Nephron (organoid): ENCODE measurements at regions not wholly inside any gene's neighbourhood (a gene's known extent, or its start where the extent isn't known, plus 50 kb on each side); places are given as distances from the start of the nearest gene placed in this dataset.

Experiments used
- H3K27ac Mint-ChIP-seq, 3 experiments: 2 replicates each; pipeline ENCODE4 v1.8.0; 2020; ENCODE audit warnings: mixed read lengths in 3 of 3, mild to moderate bottlenecking in 2 of 3, moderate library complexity in 1 of 3
- H3K27me3 Mint-ChIP-seq: 2 replicates; pipeline ENCODE4 v1.8.0; 2021; ENCODE audit warnings: low read depth, mild to moderate bottlenecking, moderate library complexity, mixed read lengths
- H3K36me3 Mint-ChIP-seq: 2 replicates; pipeline ENCODE4 v1.8.0; 2020; ENCODE audit warnings: low read depth, mixed read lengths
- H3K4me1 Mint-ChIP-seq: 2 replicates; pipeline ENCODE4 v1.8.0; 2020; ENCODE audit warnings: mixed read lengths
- H3K4me3 Mint-ChIP-seq, 3 experiments: 2 replicates each; pipeline ENCODE4 v1.8.0; 2020; ENCODE audit warnings: mild to moderate bottlenecking in 3 of 3, mixed read lengths in 3 of 3, moderate library complexity in 2 of 3
- H3K9me3 Mint-ChIP-seq: 2 replicates; pipeline ENCODE4 v1.8.0; 2020; ENCODE audit warnings: mixed read lengths
- TF ChIP-seq, protein P1 (sequence below), 3 experiments: fragments of 200-600 bp; sonication (generic); IDR thresholded peaks; one replicate each; pipeline ENCODE4 v1.5.0; 2021; ENCODE audit warnings: antibody characterized with exemption in 3 of 3; ENCODE audit not compliant: unreplicated experiment in 3 of 3

DNA sequence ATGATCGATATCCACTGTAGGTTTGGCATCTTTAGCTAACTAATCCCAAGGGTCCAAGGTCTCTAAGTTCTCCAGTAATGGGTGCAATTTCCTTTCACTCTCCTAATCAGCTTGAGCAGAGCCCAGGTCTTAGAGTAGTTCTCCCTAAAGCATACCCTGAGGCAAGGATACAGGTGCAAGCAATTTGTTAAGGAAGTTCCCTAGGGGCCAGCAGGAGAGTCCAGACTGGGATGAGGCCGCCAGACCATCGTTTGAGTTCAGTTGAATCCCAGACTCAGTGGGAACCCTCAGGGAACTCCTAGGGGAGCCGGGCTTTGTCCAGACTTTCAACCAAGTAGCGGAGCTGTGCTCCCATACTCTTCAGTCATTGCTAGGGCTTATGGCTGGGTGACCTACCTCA lies 835.4 kb upstream of the CDH2 start:
- no peaks in the 10 kb centered on the region for H3K4me1 Mint-ChIP-seq
- no peaks in the 10 kb centered on the region for H3K27me3 Mint-ChIP-seq
- H3K27ac Mint-ChIP-seq: no peak overlapping the region
- H3K4me3 Mint-ChIP-seq: no peak overlapping the region
- TF ChIP-seq, protein P1, sequence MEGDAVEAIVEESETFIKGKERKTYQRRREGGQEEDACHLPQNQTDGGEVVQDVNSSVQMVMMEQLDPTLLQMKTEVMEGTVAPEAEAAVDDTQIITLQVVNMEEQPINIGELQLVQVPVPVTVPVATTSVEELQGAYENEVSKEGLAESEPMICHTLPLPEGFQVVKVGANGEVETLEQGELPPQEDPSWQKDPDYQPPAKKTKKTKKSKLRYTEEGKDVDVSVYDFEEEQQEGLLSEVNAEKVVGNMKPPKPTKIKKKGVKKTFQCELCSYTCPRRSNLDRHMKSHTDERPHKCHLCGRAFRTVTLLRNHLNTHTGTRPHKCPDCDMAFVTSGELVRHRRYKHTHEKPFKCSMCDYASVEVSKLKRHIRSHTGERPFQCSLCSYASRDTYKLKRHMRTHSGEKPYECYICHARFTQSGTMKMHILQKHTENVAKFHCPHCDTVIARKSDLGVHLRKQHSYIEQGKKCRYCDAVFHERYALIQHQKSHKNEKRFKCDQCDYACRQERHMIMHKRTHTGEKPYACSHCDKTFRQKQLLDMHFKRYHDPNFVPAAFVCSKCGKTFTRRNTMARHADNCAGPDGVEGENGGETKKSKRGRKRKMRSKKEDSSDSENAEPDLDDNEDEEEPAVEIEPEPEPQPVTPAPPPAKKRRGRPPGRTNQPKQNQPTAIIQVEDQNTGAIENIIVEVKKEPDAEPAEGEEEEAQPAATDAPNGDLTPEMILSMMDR (IDR thresholded peaks at IDR 0.05; ENCODE audit: unreplicated experiment in 3 of 3): no peak
- no peaks in the 10 kb centered on the region for H3K36me3 Mint-ChIP-seq
- H3K9me3 Mint-ChIP-seq: no peaks in the 10 kb centered on the region

DNA sequence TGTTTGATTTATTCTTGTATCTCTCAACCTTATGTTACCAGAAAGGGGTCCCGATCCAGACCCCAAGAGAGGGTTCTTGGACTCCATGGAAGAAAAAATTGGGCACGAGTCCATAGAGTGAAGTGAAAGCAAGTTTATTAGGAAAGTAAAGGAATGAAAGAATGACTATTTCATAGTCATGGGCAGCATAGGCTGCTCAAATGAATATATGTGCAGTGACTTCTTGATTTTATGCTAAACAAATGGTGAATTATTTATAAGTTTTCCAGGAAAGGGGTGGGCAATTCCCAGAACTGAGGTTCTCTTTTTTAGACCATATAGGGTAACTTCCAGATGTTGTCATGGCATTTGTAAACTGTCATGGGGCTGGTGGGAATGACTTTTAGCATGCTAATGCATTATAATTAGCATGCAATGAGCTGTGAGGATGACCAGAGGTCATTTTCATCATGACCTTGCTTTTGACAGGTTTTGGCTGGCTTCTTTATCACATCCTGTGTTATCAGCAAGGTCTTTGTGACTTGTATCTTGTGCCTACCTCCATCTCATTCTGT lies 832.4 kb upstream of the CDH2 start:
- no peaks in the 10 kb centered on the region for H3K9me3 Mint-ChIP-seq
- H3K27me3 Mint-ChIP-seq: no peaks in the 10 kb centered on the region
- TF ChIP-seq, protein P1 (IDR thresholded peaks at IDR 0.05; ENCODE audit: unreplicated experiment in 3 of 3): no peak
- H3K27ac Mint-ChIP-seq: no peak overlapping the region
- no peaks in the 10 kb centered on the region for H3K4me1 Mint-ChIP-seq
- no peak overlapping the region for H3K4me3 Mint-ChIP-seq
- no peaks in the 10 kb centered on the region for H3K36me3 Mint-ChIP-seq

DNA sequence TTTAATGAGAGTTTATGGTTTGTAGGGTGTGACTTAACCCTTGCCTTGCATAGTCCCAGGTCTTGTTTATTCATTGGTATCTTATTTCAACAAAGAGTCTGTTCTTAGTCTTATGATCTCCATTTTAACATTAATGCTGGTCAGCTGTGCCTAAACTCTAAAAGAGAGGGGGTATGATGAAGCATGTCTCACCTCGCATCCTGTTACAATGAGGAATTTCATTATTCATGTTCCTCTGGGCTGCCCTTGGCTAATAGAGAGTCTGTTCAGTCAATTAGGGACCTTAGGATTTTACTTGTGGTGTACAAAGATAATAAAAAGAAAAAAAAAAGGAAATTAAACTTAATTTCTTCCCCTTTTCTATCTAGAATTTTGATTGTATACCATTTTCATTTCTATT lies 831.9 kb upstream of the CDH2 start:
- Mint-ChIP-seq H3K9me3 (no peaks in the 10 kb centered on the region), H3K4me3 (no peak overlapping the region), H3K27ac (no peak overlapping the region), H3K27me3 (no peaks in the 10 kb centered on the region), H3K36me3 (no peaks in the 10 kb centered on the region), H3K4me1 (no peaks in the 10 kb centered on the region)
- TF ChIP-seq, protein P1 (IDR thresholded peaks at IDR 0.05; ENCODE audit: unreplicated experiment in 3 of 3): no peak

DNA sequence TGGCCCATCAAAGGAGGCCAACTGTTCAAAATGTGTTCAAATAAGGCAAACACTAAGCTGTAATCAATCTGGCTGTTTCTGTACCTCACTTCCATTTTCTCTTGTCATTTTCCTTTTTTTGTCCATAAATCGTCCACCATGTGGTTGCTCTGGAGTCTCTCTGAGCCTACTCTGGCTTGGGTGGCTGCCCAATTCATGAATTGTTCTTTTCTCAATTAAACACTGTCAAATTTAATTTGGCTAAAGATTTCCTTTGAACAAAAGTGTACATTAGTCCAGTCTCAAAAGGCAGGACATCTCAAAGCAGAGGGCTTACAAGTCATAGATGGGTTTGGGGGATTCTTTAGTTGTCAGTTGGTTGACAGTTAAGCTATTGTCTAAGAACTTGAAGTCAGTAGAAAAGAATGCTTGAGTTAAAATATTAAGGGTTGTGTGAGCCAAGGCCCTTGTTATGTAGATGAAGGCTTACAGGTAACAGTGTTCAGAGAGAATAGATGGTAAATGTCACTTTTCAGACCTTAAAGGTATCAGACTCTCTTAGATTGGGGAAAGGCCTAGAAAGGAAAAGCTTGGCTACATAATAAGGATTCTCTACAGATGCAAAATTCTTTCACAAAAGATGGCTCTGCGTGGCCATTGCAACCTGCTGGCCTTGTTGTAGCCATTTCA lies 831.2 kb upstream of the CDH2 start:
- Mint-ChIP-seq H3K4me3 (no peak overlapping the region), H3K27me3 (no peaks in the 10 kb centered on the region), H3K36me3 (no peaks in the 10 kb centered on the region), H3K4me1 (peaks cover 2% of the 10 kb centered on the region), H3K9me3 (no peaks in the 10 kb centered on the region), H3K27ac (no peak overlapping the region)
- TF ChIP-seq, protein P1 (IDR thresholded peaks at IDR 0.05; ENCODE audit: unreplicated experiment in 3 of 3): no peak

DNA sequence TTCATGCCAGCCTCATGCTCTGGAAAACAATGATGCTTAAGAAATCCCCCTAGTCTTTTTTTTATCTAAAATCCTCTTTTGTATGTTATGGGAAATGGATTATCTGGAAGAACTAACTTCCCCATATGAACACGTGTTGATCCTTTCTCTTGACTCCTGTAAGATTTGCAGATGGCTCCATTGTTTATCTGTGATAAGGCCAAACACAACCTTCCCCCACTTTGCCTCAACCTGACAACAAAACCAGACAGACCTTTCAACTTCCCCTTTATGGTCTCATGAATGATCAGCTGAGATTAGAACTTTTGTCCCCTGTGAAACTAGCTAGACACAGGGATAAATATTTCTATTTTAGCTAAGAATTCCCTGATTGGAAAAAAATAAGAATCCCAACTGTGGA lies 828.0 kb upstream of the CDH2 start:
- H3K27me3 Mint-ChIP-seq: no peaks in the 10 kb centered on the region
- no peak overlapping the region for H3K4me3 Mint-ChIP-seq
- H3K4me1 Mint-ChIP-seq: peaks cover 10% of the 10 kb centered on the region
- no peaks in the 10 kb centered on the region for H3K36me3 Mint-ChIP-seq
- H3K27ac Mint-ChIP-seq: no peak overlapping the region
- TF ChIP-seq, protein P1 (IDR thresholded peaks at IDR 0.05; ENCODE audit: unreplicated experiment in 3 of 3): no peak
- no peaks in the 10 kb centered on the region for H3K9me3 Mint-ChIP-seq

DNA sequence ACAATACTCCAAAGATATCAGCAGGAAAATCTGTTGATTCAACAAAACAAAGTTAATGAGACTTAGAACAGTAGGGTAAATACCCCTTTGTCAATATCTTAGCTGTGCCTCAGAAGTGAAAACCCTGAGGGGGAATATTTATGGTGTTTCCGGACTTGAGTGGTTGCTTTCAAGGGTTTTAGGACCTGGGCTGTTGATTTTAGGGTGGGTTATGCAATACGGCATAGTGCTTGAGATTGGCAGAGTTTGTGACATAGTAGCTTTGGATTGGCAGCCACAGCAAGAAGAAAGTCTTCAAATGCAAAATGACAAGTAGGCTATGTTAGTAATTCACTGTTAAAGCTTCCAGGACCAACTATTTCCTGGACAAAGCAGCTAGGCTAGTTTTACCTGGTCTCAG lies 826.3 kb upstream of the CDH2 start:
- no peaks in the 10 kb centered on the region for H3K27me3 Mint-ChIP-seq
- H3K9me3 Mint-ChIP-seq: no peaks in the 10 kb centered on the region
- no peaks in the 10 kb centered on the region for H3K36me3 Mint-ChIP-seq
- H3K4me3 Mint-ChIP-seq: no peak overlapping the region
- H3K27ac Mint-ChIP-seq: peak overlapping the region in 2 of 3 experiments; percentile 29 to 51
- H3K4me1 Mint-ChIP-seq: peaks cover 10% of the 10 kb centered on the region
- TF ChIP-seq, protein P1 (IDR thresholded peaks at IDR 0.05; ENCODE audit: unreplicated experiment in 3 of 3): no peak
